ENCODE measurements at regions not wholly inside any gene's neighbourhood (a gene's known extent, or its start where the extent isn't known, plus 50 kb on each side); places are given as distances from the start of the nearest gene placed in this dataset.
"Not testable (repeated sequence)": the region's sequence is repeated elsewhere in the genome, so short reads cannot be mapped to it uniquely, and the experiment has no call there.

DNA sequence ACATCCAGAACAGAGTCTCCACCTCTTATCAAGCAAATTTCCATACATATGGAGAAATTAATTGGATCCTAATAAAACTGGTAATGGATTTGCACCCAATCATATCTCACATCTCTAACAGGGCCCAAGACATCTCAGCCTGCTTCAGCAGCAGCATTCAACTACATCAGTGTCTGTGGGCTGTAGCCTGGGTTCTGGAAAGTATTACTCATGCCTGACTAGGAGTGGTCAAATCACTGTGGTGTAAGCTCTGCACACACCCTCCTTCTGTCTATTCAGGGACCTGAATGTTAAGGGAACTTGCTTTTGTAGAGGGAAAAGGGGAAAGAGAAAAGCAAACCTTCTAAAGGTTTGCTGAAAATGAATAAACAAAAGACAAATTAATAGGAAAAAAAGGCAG lies 607.7 kb downstream of the RPIA start:
- TF ChIP-seq, protein P1, sequence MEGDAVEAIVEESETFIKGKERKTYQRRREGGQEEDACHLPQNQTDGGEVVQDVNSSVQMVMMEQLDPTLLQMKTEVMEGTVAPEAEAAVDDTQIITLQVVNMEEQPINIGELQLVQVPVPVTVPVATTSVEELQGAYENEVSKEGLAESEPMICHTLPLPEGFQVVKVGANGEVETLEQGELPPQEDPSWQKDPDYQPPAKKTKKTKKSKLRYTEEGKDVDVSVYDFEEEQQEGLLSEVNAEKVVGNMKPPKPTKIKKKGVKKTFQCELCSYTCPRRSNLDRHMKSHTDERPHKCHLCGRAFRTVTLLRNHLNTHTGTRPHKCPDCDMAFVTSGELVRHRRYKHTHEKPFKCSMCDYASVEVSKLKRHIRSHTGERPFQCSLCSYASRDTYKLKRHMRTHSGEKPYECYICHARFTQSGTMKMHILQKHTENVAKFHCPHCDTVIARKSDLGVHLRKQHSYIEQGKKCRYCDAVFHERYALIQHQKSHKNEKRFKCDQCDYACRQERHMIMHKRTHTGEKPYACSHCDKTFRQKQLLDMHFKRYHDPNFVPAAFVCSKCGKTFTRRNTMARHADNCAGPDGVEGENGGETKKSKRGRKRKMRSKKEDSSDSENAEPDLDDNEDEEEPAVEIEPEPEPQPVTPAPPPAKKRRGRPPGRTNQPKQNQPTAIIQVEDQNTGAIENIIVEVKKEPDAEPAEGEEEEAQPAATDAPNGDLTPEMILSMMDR (IDR thresholded peaks at IDR 0.05; ENCODE audit: extremely low read depth in 1 of 2, insufficient read depth in 1 of 2, low read depth in 1 of 2, low read length in 2 of 2), result not testable (repeated sequence)
- TF ChIP-seq POLR2AphosphoS5 (IDR thresholded peaks at IDR 0.05; ENCODE audit: insufficient read depth, low read depth, low read length); FOS (IDR thresholded peaks at IDR 0.05; ENCODE audit: borderline replicate concordance, insufficient read depth, low read length); POLR2A (IDR thresholded peaks at IDR 0.05; ENCODE audit: low read depth, low read length); EZH2 (IDR thresholded peaks at IDR 0.05; ENCODE audit: borderline replicate concordance, low read depth, low read length, severe bottlenecking); MYC (IDR thresholded peaks at IDR 0.05; ENCODE audit: low read depth, low read length): not testable (repeated sequence)
- TF ChIP-seq, protein P2, sequence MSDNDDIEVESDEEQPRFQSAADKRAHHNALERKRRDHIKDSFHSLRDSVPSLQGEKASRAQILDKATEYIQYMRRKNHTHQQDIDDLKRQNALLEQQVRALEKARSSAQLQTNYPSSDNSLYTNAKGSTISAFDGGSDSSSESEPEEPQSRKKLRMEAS (IDR thresholded peaks at IDR 0.05; ENCODE audit: insufficient read depth, insufficient read length), result not testable (repeated sequence)
